Muscle of leg (tissue), 3 donors: ENCODE measurements at regions not wholly inside any gene's neighbourhood (a gene's known extent, or its start where the extent isn't known, plus 50 kb on each side); places are given as distances from the start of the nearest gene placed in this dataset.
A peak's percentile ranks its signal among the peaks of the same experiment; 100 is the strongest.
"Not testable (repeated sequence)": the region's sequence is repeated elsewhere in the genome, so short reads cannot be mapped to it uniquely, and the experiment has no call there.

ENCODE experiments used
- DNase-seq: peaks from one replicate; pipeline ENCODE4 v3.0.0; 2013
- H3K27ac ChIP-seq: one replicate; pipeline ENCODE4 v1.5.1; 2013; ENCODE audit warnings: mild to moderate bottlenecking, low read length, control low read depth
- H3K27me3 ChIP-seq: one replicate; pipeline ENCODE4 v1.6.1; 2013; ENCODE audit warnings: low read length; ENCODE audit not compliant: control insufficient read depth, insufficient read depth
- H3K36me3 ChIP-seq: one replicate; pipeline ENCODE4 v1.6.1; 2013; ENCODE audit warnings: low read length; ENCODE audit not compliant: control insufficient read depth, insufficient read depth
- H3K4me1 ChIP-seq: one replicate; pipeline ENCODE4 v1.6.1; 2013; ENCODE audit warnings: low read length; ENCODE audit not compliant: control insufficient read depth, insufficient read depth
- H3K4me3 ChIP-seq: one replicate; pipeline ENCODE4 v1.5.1; 2013; ENCODE audit warnings: low read length, control low read depth
- H3K9me3 ChIP-seq: replicated peaks from 2 replicates; pipeline ENCODE4 v1.6.1; 2013; ENCODE audit warnings: low read depth, low read length; ENCODE audit not compliant: control insufficient read depth
- WGBS: methylation state at CpG from one replicate; pipeline ENCODE4 v1.1.5; 2013; ENCODE audit warnings: missing lambda C conversion rate; ENCODE audit not compliant: insufficient coverage; 5-methylcytosine and 5-hydroxymethylcytosine counted together

DNA sequence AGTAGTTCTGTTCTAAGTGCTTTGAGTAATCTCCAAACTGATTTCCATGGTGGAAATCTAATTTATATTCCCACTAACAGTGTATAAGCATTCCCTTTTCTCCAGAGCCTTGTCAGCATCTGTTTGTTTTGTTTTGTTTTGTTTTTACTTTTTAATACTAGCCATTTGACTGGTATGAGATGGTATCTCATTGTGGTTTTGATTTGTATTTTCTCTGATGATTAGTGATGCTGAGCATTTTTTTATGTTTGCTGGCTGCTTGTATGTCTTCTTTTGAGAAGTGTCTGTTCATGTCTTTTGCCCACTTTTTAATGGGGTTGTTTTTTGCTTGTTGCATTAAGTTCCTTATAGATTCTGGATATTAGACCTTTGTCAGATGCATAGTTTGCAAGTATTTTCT lies 100.8 kb downstream of the SEC16B start:
- not testable (repeated sequence) for H3K4me1 ChIP-seq

DNA sequence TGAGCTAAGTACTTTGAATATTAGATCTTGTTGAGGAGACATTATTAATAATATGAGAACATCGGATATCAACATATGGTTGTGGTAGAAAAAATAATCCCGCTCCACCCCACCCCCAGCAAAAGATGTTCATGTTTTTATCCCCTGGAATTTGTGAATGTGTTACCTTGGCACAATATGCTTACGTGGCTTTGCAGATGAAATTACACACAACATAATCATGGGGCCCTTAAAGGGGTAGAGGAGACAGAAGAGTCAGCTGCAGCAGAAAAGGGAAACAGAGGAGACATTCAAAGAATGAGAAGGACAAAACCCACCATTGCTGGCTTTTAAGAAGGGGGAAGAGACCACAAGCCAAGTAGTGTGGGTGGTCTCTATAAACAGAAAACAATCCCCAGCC lies 104.1 kb downstream of the SEC16B start:
- DNase-seq = no peak
- Histone ChIP-seq H3K9me3 (peaks cover 2% of the 10 kb centered on the region), H3K4me1 (no peaks in the 10 kb centered on the region), H3K4me3 (no peak overlapping the region), H3K36me3 (no peaks in the 10 kb centered on the region), H3K27ac (no peak overlapping the region), H3K27me3 (no peaks in the 10 kb centered on the region)
- no CpG with 5 or more reads among the region's 3 CpGs for WGBS

More for the DNA sequence above, 100.8 kb downstream of the SEC16B start:
- H3K9me3 ChIP-seq, H3K27me3 ChIP-seq, H3K36me3 ChIP-seq, H3K27ac ChIP-seq, DNase-seq, H3K4me3 ChIP-seq: not testable (repeated sequence)

DNA sequence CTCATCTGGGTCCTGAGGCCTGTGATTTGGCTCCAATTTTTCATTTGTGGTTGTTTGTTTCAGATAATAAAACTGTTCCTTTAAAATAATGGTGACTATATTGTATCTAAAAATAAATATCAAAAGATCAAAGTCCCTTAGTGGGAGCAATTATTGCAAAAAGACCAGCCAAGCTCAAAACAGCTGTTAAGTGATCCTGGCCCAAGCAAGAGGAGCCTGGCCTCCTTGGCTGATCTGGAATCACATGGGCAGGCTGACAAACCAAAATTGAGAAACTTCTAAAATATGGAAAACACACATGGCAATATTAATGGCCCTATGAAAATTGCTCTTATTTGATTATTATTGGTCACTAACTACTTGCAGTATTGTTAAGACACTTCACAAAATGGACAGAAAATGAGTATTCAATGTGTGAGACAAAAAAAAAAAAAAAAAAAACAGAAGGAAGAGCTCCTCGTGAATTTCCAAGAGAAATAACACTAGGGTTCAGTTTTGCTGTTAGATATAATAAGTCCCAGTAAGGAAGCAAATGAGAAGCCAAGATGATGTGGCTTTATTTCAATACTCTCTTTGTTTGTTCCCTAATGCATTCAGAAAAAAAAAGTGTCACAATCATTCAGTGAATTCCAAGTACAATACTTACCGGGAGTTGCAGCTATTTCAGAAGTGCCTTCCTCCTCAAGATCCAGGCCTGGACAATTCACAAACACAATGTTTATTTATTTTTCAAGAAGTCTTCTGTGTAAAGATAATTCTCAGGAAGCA lies 105.1 kb downstream of the SEC16B start:
- Histone ChIP-seq H3K27me3 (no peaks in the 10 kb centered on the region), H3K36me3 (no peaks in the 10 kb centered on the region), H3K4me1 (no peaks in the 10 kb centered on the region), H3K27ac (no peak overlapping the region), H3K4me3 (no peak overlapping the region), H3K9me3 (peaks cover 2% of the 10 kb centered on the region)
- peak; percentile 78 for DNase-seq
- no CpG with 5 or more reads among the region's 2 CpGs for WGBS

DNA sequence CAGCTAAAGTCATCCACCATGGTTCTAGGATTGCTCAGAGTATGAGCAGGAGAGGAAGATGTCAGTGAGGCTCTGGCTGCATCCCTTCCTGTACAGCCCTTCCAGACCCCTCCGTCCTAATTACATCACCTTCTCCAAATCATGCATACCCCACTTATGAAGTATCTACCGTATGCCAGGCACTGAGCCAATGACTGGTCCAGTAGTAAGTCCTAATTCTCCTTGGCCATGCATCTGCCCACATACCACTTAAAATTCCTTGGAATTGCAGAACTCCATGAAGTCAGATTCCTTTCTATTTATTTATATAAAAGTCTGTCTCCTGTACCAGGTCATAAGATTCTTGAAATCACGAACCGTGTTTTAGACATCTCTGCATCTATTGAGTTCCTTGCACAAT lies 106.1 kb downstream of the SEC16B start:
- no peaks in the 10 kb centered on the region for H3K27me3 ChIP-seq

DNA sequence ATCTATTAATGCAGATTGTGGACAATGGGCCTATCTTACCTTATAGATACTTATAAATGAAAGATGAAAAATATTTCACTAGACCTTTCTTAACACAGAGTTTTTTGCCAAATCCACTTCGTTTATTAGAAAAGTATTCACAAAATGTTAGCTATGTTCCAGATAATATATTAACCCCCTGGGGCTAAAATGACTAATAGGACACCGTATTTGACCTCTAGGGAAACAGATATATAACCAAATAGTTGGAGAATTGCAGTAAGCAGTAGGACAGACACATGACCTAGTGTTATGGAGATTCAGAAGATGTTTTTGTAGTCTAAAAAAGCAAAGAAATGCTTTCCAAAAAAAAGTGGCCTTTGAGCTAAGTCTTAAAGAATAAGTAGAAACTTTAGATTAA lies 106.9 kb downstream of the SEC16B start:
- no CpG with 5 or more reads among the region's 2 CpGs for WGBS
- Histone ChIP-seq H3K27ac (no peak overlapping the region), H3K36me3 (no peaks in the 10 kb centered on the region), H3K9me3 (peaks cover 2% of the 10 kb centered on the region), H3K27me3 (no peaks in the 10 kb centered on the region), H3K4me3 (no peak overlapping the region), H3K4me1 (peaks cover 11% of the 10 kb centered on the region)
- no peak for DNase-seq

More for the DNA sequence above, 106.1 kb downstream of the SEC16B start:
- Histone ChIP-seq H3K27ac (no peak overlapping the region), H3K9me3 (peaks cover 2% of the 10 kb centered on the region), H3K4me3 (no peak overlapping the region), H3K4me1 (peaks cover 2% of the 10 kb centered on the region), H3K36me3 (no peaks in the 10 kb centered on the region)
- WGBS = 100% methylated on average over 3 of the region's 4 CpGs
- DNase-seq = no peak

- WGBS = 83% methylated on average over 1 of the region's 2 CpGs
- H3K27ac ChIP-seq = no peak overlapping the region
- no peaks in the 10 kb centered on the region for H3K36me3 ChIP-seq
- no peak overlapping the region for H3K4me3 ChIP-seq
- DNase-seq = no peak
- H3K27me3 ChIP-seq = no peaks in the 10 kb centered on the region
- peaks cover 14% of the 10 kb centered on the region for H3K4me1 ChIP-seq
- no peaks in the 10 kb centered on the region for H3K9me3 ChIP-seq
These were observed 110.3 kb downstream of the SEC16B start for GRCh38 chr1:177859572-177859971.

DNA sequence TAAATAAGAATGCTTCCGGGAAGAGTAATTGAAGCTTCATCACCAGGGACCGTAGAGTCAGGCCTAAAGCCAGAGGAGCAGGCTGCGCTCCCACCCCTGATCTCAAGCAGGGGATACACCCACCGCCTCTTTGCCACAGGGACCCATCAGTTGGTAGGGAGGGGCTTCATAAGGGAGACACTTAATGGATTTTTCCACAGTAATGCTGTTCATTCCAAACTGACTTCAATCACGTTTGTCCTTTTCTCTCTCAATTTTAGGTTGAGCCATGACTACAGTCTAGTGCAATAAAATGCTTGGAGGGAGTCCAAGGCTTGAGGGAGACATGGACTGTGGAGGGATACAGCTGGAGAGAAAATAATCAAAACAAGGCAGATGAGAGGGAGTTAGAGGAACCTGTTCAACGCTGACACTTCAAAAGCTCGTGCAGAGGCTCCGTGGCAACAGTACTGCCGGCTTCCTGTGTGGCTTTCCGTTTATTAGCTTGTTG lies 111.5 kb downstream of the SEC16B start:
- Histone ChIP-seq H3K27ac (peak overlapping the region; percentile 29), H3K4me3 (no peak overlapping the region), H3K36me3 (no peaks in the 10 kb centered on the region), H3K4me1 (peaks cover 14% of the 10 kb centered on the region), H3K27me3 (no peaks in the 10 kb centered on the region), H3K9me3 (no peaks in the 10 kb centered on the region)
- 0% methylated on average over 2 of the region's 10 CpGs for WGBS
- DNase-seq = peak; percentile 97

- 40% methylated on average over 1 of the region's 5 CpGs for WGBS
These were observed 112.6 kb downstream of the SEC16B start for GRCh38 chr1:177857285-177857684.

GRCh38 chr1:177854951-177855350 lies 114.9 kb downstream of the SEC16B start:
- Histone ChIP-seq H3K9me3 (no peaks in the 10 kb centered on the region), H3K36me3 (no peaks in the 10 kb centered on the region), H3K27ac (no peak overlapping the region), H3K27me3 (no peaks in the 10 kb centered on the region), H3K4me3 (no peak overlapping the region), H3K4me1 (peaks cover 14% of the 10 kb centered on the region)
- no peak for DNase-seq

More at GRCh38 chr1:177857285-177857684, 112.6 kb downstream of the SEC16B start:
- Histone ChIP-seq H3K36me3 (no peaks in the 10 kb centered on the region), H3K4me1 (peaks cover 14% of the 10 kb centered on the region), H3K27ac (no peak overlapping the region), H3K9me3 (no peaks in the 10 kb centered on the region), H3K27me3 (no peaks in the 10 kb centered on the region), H3K4me3 (no peak overlapping the region)
- no peak for DNase-seq

GRCh38 chr1:177849579-177850290 lies 120.1 kb downstream of the SEC16B start:
- Histone ChIP-seq H3K4me1 (no peaks in the 10 kb centered on the region), H3K27ac (no peak overlapping the region), H3K9me3 (no peaks in the 10 kb centered on the region), H3K36me3 (no peaks in the 10 kb centered on the region), H3K4me3 (no peak overlapping the region), H3K27me3 (no peaks in the 10 kb centered on the region)
- no CpG with 5 or more reads among the region's 3 CpGs for WGBS
- DNase-seq = peak; percentile 24
